Esophagus muscularis mucosa (tissue), 3 donors: ENCODE measurements at regions not wholly inside any gene's neighbourhood (a gene's known extent, or its start where the extent isn't known, plus 50 kb on each side); places are given as distances from the start of the nearest gene placed in this dataset.

ENCODE experiments used
- CTCF ChIP-seq, 3 experiments: fragments of 200-600 bp in 2 of 3; fragments of 450-650 bp in 1 of 3; sonication (generic) in 2 of 3; IDR thresholded peaks; one replicate each; pipeline ENCODE4 v1.5.1; 2017 to 2019; ENCODE audit warnings: antibody characterized with exemption in 3 of 3, mild to moderate bottlenecking in 2 of 3, moderate library complexity in 1 of 3
- POLR2A ChIP-seq: fragments of 450-650 bp; IDR thresholded peaks from one replicate; pipeline ENCODE4 v1.6.1; 2017; ENCODE audit warnings: antibody characterized with exemption, moderate library complexity, mild to moderate bottlenecking, low read depth

- no peak for TF ChIP-seq CTCF (IDR thresholded peaks at IDR 0.05)
- no peak for TF ChIP-seq POLR2A
Measured at GRCh38 chr6:43943099-43943766, 173.2 kb downstream of the VEGFA start.
